GM23248 (cell line): ENCODE measurements at regions not wholly inside any gene's neighbourhood (a gene's known extent, or its start where the extent isn't known, plus 50 kb on each side); places are given as distances from the start of the nearest gene placed in this dataset.
A peak's percentile ranks its signal among the peaks of the same experiment; 100 is the strongest.

ENCODE experiments used
- DNase-seq: peaks from one replicate; pipeline ENCODE4 v3.0.0-alpha.2; 2015
- H2AFZ ChIP-seq: fragments of 200-600 bp; sonication (generic); 2 replicates; pipeline ENCODE4 v1.6.1; 2016; ENCODE audit warnings: antibody characterized with exemption
- H3F3A ChIP-seq: fragments of 200-600 bp; sonication (generic); 2 replicates; pipeline ENCODE4 v1.6.1; 2016; ENCODE audit warnings: mild to moderate bottlenecking, antibody characterized with exemption, mixed run types; ENCODE audit not compliant: insufficient read depth
- H3K27ac ChIP-seq: fragments of 200-600 bp; sonication (generic); 2 replicates; pipeline ENCODE4 v1.5.1; 2016; ENCODE audit warnings: mild to moderate bottlenecking
- H3K27me3 ChIP-seq: fragments of 200-600 bp; sonication (generic); replicated peaks from 2 replicates; pipeline ENCODE4 v1.6.1; 2016; ENCODE audit warnings: mild to moderate bottlenecking; ENCODE audit not compliant: insufficient read depth
- H3K36me3 ChIP-seq: fragments of 200-600 bp; sonication (generic); 2 replicates; pipeline ENCODE4 v1.6.1; 2016; ENCODE audit warnings: low read depth, mild to moderate bottlenecking
- H3K4me1 ChIP-seq: fragments of 200-600 bp; sonication (generic); 2 replicates; pipeline ENCODE4 v1.6.1; 2016; ENCODE audit warnings: mild to moderate bottlenecking; ENCODE audit not compliant: insufficient read depth
- H3K4me2 ChIP-seq: fragments of 200-600 bp; sonication (generic); one replicate; pipeline ENCODE4 v1.6.1; 2016; ENCODE audit warnings: mild to moderate bottlenecking; ENCODE audit not compliant: unreplicated experiment
- H3K4me3 ChIP-seq: fragments of 200-600 bp; sonication (generic); 2 replicates; pipeline ENCODE4 v1.5.1; 2016; ENCODE audit warnings: mild to moderate bottlenecking
- H3K79me2 ChIP-seq: fragments of 200-600 bp; sonication (generic); 2 replicates; pipeline ENCODE4 v1.6.1; 2016; ENCODE audit warnings: mild to moderate bottlenecking; ENCODE audit not compliant: insufficient read depth
- H3K9ac ChIP-seq: fragments of 200-600 bp; sonication (generic); 2 replicates; pipeline ENCODE4 v1.6.1; 2016; ENCODE audit warnings: mild to moderate bottlenecking
- H3K9me2 ChIP-seq: fragments of 200-600 bp; sonication (generic); 2 replicates; pipeline ENCODE4 v1.6.1; 2016; ENCODE audit warnings: mixed run types, mild to moderate bottlenecking, moderate library complexity; ENCODE audit not compliant: insufficient read depth
- H3K9me3 ChIP-seq: fragments of 200-600 bp; sonication (generic); one replicate; pipeline ENCODE4 v1.6.1; 2017; ENCODE audit warnings: low read depth
- H4K20me1 ChIP-seq: fragments of 200-600 bp; sonication (generic); 2 replicates; pipeline ENCODE4 v1.6.0; 2016; ENCODE audit not compliant: insufficient read depth
- EZH2 ChIP-seq: fragments of 200-600 bp; sonication (generic); IDR thresholded peaks from 2 replicates; pipeline ENCODE4 v1.6.1; 2018; ENCODE audit warnings: antibody characterized with exemption, mild to moderate bottlenecking; ENCODE audit not compliant: insufficient read depth, poor library complexity, severe bottlenecking
- EZH2phosphoT487 ChIP-seq: fragments of 200-600 bp; sonication (generic); IDR thresholded peaks from 2 replicates; pipeline ENCODE4 v1.6.1; 2018; ENCODE audit warnings: antibody characterized with exemption, moderate library complexity, mild to moderate bottlenecking, low read depth; ENCODE audit not compliant: insufficient read depth
- WGBS, 2 experiments: methylation state at CpG; one replicate each; pipeline ENCODE4 v1.1.6; 2015 to 2017; ENCODE audit warnings: low lambda C conversion rate in 2 of 2, low coverage in 1 of 2; ENCODE audit errors: missing lambda C conversion rate in 2 of 2; 5-methylcytosine and 5-hydroxymethylcytosine counted together
- in situ Hi-C: fragments of 300-500 bp; cut with MboI; formaldehyde crosslinking; loops from 2 replicates; pipeline ENCODE4 v1.15.0; 2020

DNA sequence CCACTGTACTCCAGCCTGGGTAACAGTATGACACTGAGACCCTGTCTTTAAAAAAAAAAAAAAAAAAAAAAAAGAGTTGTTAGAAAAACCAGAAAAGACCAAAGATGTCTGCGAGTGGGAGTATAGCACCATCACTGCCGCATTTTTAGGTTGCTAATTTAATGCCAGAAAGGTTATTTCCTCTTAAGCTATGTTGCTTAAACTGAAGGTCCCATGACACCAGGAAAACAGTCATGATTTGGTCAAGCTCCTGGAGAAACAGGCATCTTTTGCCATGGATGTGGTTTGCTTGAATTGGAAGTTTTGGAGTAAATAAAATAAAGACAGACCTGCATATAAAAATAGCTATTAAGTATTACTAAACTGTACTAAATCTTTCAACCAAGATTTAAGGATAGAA is 68.3 kb upstream of the TNFRSF21 start:
- 25 to 38% methylated on average over 2 of the region's 2 CpGs for WGBS, 2 experiments
- H4K20me1 ChIP-seq, result no peaks in the 10 kb centered on the region
- H2AFZ ChIP-seq, result no peak overlapping the region
- H3K36me3 ChIP-seq, result no peaks in the 10 kb centered on the region
- no peaks in the 10 kb centered on the region for H3K9me3 ChIP-seq
- no peak overlapping the region for H3K4me2 ChIP-seq
- H3F3A ChIP-seq, result no peaks in the 10 kb centered on the region
- no peak overlapping the region for H3K9ac ChIP-seq
- H3K27me3 ChIP-seq, result no peaks in the 10 kb centered on the region
- H3K4me3 ChIP-seq, result no peak overlapping the region
- H3K9me2 ChIP-seq, result no peaks in the 10 kb centered on the region
- no peaks in the 10 kb centered on the region for H3K4me1 ChIP-seq
- no peaks in the 10 kb centered on the region for H3K79me2 ChIP-seq
- no peak for DNase-seq
- no peak for TF ChIP-seq EZH2
- TF ChIP-seq EZH2phosphoT487, result no peak
- H3K27ac ChIP-seq, result no peak overlapping the region
- in situ Hi-C loops, result no loop called here

DNA sequence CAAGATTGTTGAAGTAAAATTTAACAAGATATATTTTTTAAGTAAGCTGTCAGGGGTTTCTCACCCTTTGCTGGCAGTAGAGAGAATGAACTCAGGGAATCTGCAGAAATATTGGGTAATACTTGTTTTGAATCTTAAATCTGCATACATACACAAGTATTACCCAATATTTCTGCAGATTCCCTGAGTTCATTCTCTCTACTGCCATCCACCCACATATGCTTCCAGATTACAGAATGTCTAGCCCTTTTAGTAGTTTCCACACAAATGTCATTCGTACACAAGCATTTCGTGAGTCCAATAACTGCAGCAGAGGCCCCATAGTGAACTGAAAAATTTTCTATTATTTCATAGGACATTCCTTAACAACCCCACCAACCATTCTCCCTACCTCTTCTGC is 69.6 kb upstream of the TNFRSF21 start:
- Histone ChIP-seq H3K9me3 (no peaks in the 10 kb centered on the region), H2AFZ (no peak overlapping the region), H3K4me1 (no peaks in the 10 kb centered on the region), H3K9ac (no peak overlapping the region), H4K20me1 (no peaks in the 10 kb centered on the region), H3K4me2 (no peak overlapping the region), H3K9me2 (no peaks in the 10 kb centered on the region), H3K27ac (no peak overlapping the region), H3K79me2 (no peaks in the 10 kb centered on the region), H3K27me3 (no peaks in the 10 kb centered on the region), H3F3A (no peaks in the 10 kb centered on the region), H3K4me3 (no peak overlapping the region), H3K36me3 (no peaks in the 10 kb centered on the region)
- in situ Hi-C loops, result no loop called here
- TF ChIP-seq EZH2, result no peak
- TF ChIP-seq EZH2phosphoT487, result no peak
- peak; percentile 28 for DNase-seq
- 6 to 10% methylated on average over 2 of the region's 2 CpGs for WGBS, 2 experiments

DNA sequence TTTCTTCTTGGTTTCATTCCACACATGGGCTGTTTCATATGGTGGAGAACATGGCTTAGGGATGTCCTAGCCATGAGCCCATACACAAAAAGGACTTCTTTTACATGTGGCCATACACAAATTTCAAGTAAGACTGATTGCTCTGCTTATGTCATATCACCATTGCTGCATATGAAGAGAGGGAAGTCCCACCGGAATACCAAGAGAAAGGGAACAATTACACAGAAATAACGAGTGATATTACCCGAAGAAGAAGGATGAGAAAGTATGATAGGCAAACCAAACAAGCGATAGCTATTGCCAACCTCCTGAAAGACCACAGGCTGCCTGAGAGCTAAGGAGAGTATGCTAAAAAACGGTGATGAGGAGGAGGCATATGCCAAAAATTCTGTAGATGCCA is 70.5 kb upstream of the TNFRSF21 start:
- Histone ChIP-seq H3K36me3 (no peaks in the 10 kb centered on the region), H2AFZ (no peak overlapping the region), H3K4me1 (no peaks in the 10 kb centered on the region), H3K4me2 (no peak overlapping the region), H3K9ac (no peak overlapping the region), H3K27me3 (no peaks in the 10 kb centered on the region), H3K27ac (no peak overlapping the region), H3K9me2 (no peaks in the 10 kb centered on the region), H3F3A (no peaks in the 10 kb centered on the region), H3K79me2 (no peaks in the 10 kb centered on the region), H3K4me3 (no peak overlapping the region), H4K20me1 (no peaks in the 10 kb centered on the region), H3K9me3 (no peaks in the 10 kb centered on the region)
- 34 to 38% methylated on average over 5 of the region's 5 CpGs for WGBS, 2 experiments
- TF ChIP-seq EZH2 (no peak), EZH2phosphoT487 (no peak)
- in situ Hi-C loops, result no loop called here
- no peak for DNase-seq

DNA sequence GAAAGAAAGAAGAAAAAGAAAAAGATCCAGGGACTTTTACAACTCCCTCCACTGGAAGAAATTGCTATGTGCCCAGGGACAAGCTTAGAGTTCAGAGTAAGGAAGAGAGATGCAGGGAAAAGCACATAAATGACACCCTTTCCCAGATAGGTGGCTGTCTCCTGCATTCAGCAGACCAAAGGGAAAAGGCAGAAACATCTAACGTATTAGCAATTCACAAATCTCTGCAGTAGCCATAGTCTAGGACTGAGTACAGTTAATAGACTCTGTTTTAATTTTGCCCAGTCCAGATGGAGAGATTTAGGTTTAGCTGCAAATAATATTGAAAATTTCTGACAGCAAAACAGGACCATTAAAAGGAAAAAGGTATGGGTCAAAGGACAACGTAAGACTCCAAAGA is 71.3 kb upstream of the TNFRSF21 start:
- no peak for DNase-seq
- Histone ChIP-seq H3K79me2 (no peaks in the 10 kb centered on the region), H3F3A (no peaks in the 10 kb centered on the region), H3K36me3 (no peaks in the 10 kb centered on the region), H3K4me1 (no peaks in the 10 kb centered on the region), H3K4me3 (no peak overlapping the region), H3K9me2 (no peaks in the 10 kb centered on the region), H3K27me3 (no peaks in the 10 kb centered on the region), H3K9ac (no peak overlapping the region), H3K27ac (no peak overlapping the region), H3K9me3 (no peaks in the 10 kb centered on the region), H4K20me1 (no peaks in the 10 kb centered on the region), H2AFZ (no peak overlapping the region), H3K4me2 (no peak overlapping the region)
- no peak for TF ChIP-seq EZH2phosphoT487
- TF ChIP-seq EZH2, result no peak
- 18 to 21% methylated on average over 2 of the region's 2 CpGs for WGBS, 2 experiments
- in situ Hi-C loops, result no loop called here

DNA sequence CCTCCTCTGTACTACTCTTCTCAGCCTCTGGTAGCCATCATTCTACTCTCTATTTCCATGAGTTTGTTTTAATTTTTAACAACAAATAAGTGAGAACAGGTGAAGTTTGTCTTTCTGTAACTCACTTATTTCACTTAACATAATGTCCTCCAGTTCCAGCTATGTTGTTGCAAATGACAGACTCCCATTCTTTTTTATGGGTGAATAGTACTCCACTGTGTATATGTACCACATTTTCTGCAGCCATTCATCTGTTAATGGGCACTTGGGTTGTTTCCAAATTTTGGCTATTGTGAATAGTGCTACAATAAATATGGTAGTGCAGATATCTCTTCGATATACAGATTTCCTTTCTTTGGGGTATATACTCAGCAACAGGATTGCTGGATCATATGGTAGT is 73.7 kb upstream of the TNFRSF21 start:
- Histone ChIP-seq H3F3A (no peaks in the 10 kb centered on the region), H3K4me3 (no peak overlapping the region), H3K9me3 (no peaks in the 10 kb centered on the region), H3K9ac (no peak overlapping the region), H3K36me3 (no peaks in the 10 kb centered on the region), H3K27ac (no peak overlapping the region), H3K79me2 (no peaks in the 10 kb centered on the region), H3K4me1 (no peaks in the 10 kb centered on the region), H3K27me3 (no peaks in the 10 kb centered on the region), H3K9me2 (no peaks in the 10 kb centered on the region), H3K4me2 (no peak overlapping the region), H4K20me1 (no peaks in the 10 kb centered on the region), H2AFZ (no peak overlapping the region)
- in situ Hi-C loops, result no loop called here
- WGBS, 2 experiments, result 27 to 36% methylated on average over 1 of the region's 1 CpG
- TF ChIP-seq EZH2phosphoT487, result no peak
- DNase-seq, result no peak
